Tongue (tissue), 1 donor: ENCODE measurements at regions not wholly inside any gene's neighbourhood (a gene's known extent, or its start where the extent isn't known, plus 50 kb on each side); places are given as distances from the start of the nearest gene placed in this dataset.
"Not testable (repeated sequence)": the region's sequence is repeated elsewhere in the genome, so short reads cannot be mapped to it uniquely, and the experiment has no call there.

ENCODE experiments used
- DNase-seq: peaks from one replicate; pipeline ENCODE4 v3.0.0-alpha.2; 2015

DNA sequence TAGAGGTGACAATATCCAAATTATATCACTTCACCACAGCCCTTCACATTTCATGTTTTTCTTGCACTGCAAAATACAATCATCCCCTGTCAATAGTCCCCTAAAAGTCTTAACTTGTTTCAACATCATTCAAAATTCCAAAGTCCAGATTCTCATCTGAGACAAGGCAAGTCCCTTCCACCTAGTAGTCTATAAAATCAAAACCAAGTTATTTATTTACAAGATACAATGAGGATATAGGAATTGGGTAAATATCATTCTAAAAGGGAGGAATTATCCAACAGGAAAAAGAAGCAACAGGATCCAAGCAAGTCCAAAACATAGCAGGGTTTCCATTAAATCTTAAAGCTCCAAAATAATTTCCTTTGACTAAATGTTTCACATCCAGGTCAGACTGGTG is 1076.1 kb upstream of the TMEFF2 start:
- no peak for DNase-seq

DNA sequence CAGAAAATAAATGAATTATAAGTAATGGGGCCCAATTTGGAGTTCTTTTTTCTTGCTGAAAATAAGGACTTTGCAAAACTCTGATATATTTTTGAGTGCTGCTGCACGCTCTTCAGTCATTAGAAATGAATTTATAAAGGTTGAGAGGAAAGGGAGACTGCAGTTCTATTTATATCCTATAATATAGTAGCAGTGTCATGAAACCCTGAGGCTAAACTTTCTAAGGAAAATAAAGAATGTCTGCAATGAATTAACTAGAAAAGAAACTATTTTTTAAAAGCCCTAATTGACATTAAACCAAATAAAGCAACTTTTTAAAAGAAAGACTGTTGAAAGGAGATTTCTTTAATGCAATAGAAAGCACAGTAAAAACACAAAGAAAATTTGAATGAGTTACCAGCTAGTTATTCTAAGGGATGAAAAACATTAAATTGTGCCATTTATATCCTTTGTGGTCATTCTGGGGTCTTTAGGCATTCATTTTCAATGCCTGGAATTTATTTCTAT is 1072.8 kb upstream of the TMEFF2 start:
- DNase-seq, result no peak

DNA sequence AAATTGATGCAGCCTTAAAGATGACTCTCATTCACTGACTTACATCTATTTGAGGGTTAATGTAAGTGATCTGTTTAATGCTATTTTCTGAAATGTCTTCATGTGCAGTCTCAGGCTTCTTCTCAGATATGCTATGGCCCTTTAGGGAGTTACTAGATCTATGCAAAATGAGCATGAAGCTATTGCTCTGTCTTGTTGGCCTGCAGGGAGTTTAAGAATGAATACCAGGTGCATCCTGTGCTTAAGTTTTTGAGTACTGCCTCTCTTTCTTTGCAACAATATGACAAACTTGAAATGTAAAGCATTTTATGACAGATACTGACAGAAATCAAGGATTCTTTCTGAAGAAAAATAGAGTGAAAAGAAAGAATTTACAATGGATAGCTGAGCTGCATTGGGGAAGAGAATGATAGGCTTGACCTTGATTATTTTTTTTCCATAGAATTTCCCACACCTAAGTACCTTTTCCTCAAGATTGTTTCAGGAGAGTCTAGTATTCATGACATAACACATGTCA is 1058.3 kb upstream of the TMEFF2 start:
- DNase-seq, result peak; percentile 8

DNA sequence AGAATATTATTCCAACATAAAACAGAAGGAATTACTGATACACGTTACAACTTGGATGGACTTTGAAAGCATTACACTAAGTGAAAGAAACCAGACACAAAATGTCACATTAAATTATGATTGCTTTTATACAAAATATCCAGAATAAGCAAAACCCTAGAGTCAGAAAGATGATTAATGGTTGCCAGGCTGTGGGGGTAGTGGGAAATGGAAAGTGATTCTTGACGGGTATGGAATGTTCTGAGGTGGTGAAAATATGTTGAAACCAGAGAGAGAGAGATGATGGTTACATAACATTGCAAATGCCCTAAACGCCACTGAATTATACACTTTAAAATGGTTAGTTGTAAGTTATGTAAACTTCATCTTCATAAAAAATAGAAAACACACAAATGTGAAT is 1057.2 kb upstream of the TMEFF2 start:
- DNase-seq, result peak; percentile 15

DNA sequence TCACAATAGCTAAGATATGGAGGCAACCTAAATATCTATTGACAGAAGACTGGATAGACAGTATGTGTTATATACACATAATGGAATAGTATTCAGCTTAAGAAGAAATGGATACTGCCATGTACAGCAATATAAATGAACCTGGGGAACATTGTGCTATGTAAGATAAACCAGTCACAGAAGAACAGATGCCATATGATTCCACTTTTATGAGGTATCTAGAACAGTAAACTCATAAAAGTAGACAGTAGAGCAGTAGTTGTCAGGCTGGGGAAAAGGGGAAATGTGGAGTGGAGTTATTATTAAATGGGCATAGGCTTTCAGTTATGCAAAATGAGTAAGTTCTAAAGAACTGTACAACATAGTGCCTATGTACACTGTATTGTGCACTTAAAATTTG is 1055.7 kb upstream of the TMEFF2 start:
- no peak for DNase-seq

DNA sequence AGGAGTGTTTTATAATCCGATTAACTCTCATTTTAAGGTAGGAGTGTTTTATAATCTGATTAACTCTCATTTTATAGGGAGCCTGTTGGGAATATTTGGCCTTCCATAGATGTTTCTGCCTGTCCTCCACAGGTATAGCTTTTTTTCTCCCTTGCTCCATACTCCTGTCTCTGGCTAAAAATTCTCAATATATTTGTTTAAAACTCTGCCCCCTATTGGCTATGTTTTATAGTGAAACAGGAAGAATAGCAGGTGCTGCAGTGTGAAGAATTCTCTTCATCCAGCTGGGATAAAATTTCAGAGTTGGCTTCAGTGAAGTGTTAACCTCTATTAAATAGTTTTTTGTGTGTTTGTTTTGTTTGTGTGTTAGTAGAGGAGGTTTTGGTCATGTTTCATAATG is 1046.0 kb upstream of the TMEFF2 start:
- no peak for DNase-seq

DNA sequence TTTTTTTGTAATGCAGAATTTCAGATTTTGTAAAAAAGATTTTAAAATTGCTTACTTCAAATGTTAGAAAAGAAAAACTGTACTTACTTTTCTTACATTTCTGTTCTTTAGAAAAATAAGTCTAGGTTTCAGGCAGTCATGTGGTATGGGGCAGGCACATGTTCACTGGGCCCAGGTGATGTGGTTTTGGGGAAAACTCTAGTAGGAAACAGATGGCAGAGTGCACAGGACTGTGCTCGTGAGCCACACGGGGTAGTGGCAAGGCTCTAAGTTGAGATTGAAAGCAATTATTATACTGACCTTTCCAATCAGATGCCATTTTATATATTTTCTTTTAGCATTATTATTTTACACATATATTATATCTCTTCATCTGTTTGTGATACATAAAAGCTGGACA is 1036.9 kb upstream of the TMEFF2 start:
- no peak for DNase-seq

DNA sequence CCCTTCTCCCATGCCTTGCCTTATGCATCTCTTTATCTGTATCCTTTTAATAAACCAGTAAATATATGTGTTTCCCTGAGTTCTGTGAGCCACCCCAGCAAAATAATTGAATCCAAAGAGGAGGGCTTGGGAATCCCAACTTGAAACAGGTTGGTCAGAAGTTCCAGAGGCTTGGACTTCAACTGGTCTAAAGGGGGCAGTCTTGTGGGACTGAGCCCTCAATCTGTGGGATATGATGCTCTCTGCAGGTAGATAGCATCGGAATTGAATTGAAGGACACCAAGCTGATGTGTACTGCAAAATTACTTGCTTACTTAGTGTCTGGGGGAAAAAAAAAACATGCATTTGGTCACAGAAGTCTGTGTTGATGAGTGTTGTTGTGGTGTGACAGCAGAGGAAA is 1033.5 kb upstream of the TMEFF2 start:
- no peak for DNase-seq

DNA sequence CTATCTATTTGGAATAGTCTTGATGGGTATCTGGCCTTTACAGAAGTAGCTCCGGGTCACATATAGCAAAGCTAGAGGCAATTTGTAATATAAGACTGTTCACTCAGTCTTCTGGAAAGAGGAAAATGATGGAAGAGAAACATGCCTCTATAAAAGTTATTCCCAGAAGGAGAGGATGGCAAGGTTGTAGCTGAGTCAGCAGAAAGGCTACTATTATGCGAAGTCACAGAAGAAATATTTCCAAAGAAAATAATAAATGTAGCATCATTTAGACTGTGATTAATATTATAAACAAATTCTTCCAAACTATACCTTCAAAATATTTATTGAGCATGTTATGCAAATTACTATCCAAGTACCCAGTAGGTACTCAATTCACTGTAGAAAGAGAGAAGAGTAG is 1027.7 kb upstream of the TMEFF2 start:
- DNase-seq, result no peak

DNA sequence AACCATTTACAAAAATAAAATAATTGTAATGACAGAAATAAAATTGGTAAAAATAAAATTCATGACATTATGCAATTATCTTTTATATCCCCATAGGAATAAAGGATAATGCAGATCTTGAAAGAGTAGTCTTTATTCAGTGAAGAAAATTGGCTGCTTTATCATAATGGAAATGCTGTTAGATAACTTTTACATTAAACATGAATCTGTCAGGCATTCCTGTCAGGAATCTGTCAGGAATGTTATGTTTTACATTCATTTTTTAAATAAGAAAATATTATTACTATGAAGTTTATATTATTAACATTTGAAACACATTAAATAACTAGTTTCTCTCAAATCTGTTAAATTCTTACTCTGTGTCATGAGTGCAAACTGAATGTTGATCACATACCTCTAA is 1024.7 kb upstream of the TMEFF2 start:
- no peak for DNase-seq

DNA sequence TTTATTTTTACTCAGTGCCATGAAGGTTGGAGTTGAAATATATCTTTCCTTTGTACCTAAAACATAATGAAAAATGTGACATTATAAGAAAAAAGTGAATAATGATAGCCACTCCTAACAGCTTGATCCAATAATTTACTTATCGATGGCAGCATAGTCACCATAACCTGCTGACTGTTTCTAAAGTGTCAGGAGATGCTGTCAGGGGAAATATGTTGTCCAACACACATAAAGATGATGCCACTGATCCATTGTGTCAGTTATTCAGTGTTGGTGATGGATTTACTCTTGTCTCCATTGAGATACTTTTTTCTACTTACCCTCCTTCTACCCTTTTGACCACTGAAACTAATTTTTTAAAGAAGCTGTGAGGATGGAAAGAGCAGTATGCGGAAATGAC is 1006.9 kb upstream of the TMEFF2 start:
- no peak for DNase-seq

DNA sequence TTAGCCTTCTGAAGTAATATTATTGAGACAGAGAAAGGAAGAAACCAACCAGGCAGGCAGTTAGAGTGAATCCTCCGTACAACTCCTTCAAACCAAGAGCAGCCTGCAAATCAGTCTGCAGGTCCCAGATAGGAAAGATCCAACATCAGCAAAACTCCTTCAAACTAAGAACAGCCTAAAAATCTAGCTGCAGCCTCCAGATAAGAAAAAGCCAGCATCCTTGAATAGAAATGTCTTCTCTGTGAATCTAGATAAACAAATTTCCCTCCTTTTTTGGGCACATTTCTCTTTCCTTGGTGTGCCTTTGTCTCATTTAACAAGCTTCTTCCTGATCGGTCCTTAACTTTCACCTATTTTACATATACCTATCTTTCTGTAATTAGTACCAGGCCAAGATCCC is 1004.6 kb upstream of the TMEFF2 start:
- DNase-seq, result no peak

DNA sequence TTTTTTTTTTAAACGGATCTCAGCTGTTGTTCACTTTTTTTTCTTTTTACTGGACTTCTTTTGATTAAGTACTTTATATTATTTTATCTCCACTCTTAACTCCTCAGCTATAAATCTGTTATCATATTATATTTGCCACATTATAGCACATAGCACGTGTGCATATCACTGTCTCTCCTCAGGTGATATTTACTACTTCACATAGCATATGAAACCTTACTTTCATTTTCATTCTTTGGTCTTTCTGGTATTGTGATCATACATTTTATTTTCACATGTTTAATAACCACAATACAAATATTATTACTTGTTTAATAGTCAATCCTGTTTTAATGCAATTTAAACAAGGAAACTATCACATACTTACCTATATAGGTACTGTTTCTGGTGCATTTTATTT is 993.1 kb upstream of the TMEFF2 start:
- no peak for DNase-seq

DNA sequence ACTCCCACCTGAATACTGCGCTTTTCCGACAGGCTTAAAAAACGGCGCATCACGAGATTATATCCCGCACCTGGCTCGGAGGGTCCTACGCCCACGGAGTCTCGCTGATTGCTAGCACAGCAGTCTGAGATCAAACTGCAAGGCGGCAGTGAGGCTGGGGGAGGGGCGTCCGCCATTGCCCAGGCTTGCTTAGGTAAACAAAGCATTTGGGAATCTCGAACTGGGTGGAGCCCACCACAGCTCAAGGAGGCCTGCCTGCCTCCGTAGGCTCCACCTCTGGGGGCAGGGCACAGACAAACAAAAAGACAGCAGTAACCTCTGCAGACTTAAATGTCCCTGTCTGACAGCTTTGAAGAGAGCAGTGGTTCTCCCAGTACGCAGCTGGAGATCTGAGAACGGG is 976.2 kb upstream of the TMEFF2 start:
- DNase-seq, result not testable (repeated sequence)

DNA sequence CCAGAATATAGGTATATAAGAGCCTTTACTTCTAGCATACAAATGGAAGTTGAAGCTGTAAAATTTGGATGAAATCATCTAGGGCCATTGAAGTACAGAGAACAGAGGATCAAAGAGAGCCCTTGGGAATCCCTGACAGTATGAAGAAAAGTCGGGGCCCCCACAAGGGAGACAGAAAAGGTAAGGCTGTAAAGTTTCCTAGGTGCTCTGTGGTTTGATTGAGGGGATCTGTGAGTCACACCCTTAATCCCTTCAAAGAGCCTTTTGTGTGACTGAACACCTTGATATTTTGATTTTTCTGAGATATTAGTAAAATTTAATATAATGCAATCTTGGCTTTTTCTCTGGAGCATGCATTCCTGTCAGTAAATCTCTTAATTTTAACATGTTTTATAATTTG is 961.7 kb upstream of the TMEFF2 start:
- DNase-seq, result no peak

DNA sequence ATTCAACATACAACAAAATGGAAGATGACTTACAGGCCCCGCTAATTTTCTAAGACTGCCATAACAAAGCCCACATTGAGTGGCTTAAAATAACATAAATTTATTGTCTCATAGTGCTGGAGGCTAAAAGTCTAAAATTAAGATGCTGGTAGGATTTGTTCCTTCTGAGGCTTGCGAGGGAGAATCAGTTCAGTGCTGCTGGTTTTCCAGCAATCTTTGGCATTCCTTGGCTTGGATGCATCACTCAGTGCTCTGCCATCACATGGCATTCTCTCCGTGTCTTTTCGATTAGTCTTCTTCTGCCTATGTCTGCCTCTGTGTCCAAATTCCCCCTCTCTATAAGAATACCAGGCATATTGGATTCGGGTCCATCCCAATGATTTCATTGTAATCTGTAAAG is 959.3 kb upstream of the TMEFF2 start:
- no peak for DNase-seq

DNA sequence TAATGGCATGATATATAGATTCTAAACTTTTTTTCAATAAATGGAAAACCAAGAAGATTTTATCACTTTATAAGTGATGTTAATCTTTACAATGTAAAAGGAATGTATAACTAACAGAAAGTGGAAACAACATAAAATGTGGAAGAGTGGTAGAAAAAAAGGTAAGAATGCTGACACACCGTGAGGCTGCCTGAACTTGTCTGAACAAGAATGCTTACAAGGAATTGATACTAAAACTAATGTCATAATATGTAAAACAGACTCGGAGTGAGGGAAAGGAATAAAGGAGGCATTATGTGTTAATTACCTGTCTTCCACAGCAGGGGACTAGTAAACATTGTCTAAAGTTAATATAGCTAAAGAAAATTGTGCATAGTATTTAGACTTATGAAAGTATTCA is 958.8 kb upstream of the TMEFF2 start:
- no peak for DNase-seq

DNA sequence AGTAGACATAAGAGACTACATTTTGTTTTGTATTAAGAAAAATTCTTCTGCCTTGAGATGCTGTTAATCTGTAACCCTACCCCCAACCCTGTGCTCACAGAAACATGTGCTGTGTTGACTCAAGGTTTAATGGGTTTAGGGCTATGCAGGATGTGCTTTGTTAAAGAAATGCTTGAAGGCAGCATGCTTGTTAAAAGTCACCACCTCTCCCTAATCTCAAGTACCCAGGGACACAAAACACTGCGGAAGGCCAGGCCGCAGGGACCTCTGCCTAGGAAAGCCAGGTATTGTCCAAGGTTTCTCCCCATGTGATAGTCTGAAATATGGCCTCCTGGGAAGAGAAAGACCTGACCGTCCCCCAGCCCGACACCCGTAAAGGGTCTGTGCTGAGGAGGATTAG is 947.7 kb upstream of the TMEFF2 start:
- DNase-seq, result not testable (repeated sequence)

DNA sequence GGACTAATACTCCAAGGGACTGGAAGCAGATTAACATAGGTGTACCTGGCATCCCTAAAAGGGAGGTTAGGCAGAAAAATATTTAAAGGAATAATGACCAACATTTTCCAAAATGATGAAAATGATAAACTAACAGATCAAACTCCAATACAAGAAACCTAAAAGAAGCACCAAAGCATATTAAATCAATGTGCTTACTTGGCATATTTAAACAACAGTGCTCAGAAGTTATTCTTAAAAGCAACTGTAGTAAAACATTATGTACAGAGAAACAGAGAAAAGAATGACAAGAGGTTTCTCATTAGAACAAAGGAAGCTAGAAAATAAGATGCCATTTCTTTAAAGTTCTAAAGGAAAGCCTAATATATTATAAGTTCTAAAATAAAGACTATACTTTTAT is 947.3 kb upstream of the TMEFF2 start:
- DNase-seq, result no peak

DNA sequence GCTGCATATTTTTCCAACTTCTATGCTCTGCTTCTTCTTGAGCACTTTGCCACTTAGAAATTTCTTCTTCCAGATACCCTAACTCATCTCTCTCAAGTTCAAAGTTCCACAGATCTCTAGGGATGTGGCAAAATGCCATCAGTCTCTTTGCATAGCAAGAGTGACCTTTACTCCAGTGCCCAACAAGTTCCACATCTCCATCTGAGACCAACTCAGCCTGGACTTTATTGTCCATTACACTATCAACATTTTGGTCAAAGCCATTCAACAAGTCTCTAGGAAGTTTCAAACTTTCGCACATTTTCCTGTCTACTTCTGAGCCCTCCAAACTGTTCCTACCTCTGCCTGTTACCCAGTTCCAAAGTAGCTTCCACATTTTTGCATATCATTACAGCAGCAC is 946.2 kb upstream of the TMEFF2 start:
- DNase-seq, result not testable (repeated sequence)

DNA sequence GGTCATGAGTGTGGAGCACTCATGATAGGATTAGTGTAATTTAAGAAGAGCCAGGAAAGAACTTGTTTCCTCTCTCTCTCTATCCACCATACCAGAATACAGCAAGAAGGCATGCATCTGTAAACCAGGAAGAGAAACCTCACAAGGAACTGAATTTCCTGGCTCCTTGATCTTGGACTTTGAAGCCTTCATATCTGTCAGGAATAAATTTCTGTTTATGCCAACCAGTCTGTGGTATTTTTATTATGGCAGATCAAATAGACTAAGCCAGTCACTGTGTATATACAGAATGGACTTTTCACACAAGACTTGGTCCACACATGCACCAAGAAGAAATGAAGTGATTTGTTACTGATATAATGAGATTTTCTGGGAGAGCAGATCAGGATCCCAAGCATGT is 930.1 kb upstream of the TMEFF2 start:
- DNase-seq, result no peak

DNA sequence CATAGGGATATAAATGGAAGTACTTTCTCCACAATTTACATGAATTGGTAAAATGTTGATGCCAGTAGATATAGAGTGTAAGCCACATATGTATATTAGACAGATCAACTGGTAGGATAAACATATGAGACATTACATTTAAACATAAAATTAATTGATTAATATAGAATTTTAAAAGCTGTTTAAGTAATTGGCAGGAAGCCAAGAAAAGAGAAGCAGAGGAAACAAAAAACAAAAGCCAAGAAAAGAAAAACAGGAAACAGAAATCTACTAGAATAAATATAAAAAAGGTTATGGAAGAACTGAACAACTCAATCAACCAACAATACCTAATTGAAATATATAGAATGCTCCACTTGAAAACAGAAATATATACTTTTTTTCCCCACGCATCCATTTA is 920.1 kb upstream of the TMEFF2 start:
- DNase-seq, result no peak

DNA sequence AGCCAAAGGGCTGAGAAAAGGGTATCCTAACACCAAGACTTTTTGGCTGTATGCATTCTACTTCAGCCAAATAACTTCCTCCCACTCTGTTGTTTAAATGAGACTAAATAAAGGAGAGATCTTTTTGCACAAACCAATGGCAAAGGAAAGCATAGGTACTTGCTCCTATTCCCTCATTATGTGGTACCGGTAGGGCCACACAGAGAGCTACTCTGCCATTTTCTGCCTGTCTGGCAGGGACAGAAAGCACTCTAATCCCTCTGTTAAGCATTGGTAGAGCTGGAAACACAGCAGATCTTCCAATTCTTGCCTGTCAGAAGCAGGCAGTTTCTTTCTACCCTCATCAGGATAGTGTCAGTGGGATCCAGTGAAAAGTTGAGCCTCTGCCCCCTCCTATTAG is 918.3 kb upstream of the TMEFF2 start:
- DNase-seq, result no peak

DNA sequence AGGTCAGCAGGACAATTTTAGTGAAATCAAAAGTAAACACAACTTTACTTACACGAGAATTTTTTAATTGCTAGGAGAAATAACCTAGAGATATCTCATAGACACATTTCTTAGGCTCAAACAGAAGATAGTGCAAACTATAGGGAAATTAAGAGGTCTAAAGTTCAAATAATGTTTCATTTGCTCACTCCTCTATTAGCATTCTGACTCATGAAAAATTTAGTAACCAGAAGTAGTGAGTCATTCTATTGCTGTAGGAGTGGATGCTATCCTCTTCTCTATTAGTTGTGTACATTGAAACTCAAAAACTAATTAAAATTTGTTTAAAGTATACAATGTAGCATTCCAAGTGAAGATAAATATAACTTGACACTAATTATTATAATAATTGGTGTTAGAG is 908.3 kb upstream of the TMEFF2 start:
- no peak for DNase-seq

DNA sequence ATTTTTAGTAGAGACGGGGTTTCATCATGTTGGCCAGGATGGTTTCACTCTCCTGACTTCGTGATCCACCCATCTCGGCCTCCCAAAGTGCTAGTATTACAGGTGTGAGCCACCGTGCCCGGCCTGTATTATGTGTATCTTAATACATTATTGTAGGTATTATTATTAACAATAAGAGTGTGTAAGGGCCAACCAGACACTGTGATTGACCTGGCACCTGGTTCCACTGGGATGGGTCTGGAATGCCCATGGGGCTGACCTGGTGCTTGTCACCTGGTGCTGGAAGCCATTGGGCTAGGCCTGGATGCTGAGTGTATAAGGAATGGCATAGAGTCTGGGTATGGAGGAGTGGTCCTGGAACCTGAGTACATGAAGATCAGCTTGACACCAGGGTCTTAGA is 906.9 kb upstream of the TMEFF2 start:
- DNase-seq, result no peak
